HCT116 (cell line): ENCODE measurements at regions not wholly inside any gene's neighbourhood (a gene's known extent, or its start where the extent isn't known, plus 50 kb on each side); places are given as distances from the start of the nearest gene placed in this dataset.

Source experiments
- ATAC-seq: fragments of 200-7000 bp; cut with Tn5 transposase; 2 replicates; pipeline ENCODE4 v1.9.1; 2020; ENCODE audit warnings: mild to moderate bottlenecking, moderate library complexity
- BruUV-seq: library from RNA; stranded (reverse); fragments of 400-500 nt; replicated peaks from 2 replicates; lab custom pipeline; 2021; lab: Mats Ljungman, UMichigan
- CTCF ChIA-PET: fragments of 300-600 bp; sonication (Branson Sonifier 250); formaldehyde crosslinking; loops from one replicate; lab custom pipeline; 2021; ENCODE audit warnings: antibody characterized with exemption; lab: Charles Lee
- POLR2A ChIA-PET: fragments of 300-600, 350-600 bp; sonication (Branson Sonifier 250); formaldehyde crosslinking; loops from one replicate; lab custom pipeline; 2021; ENCODE audit warnings: antibody characterized with exemption; lab: Charles Lee
- RAD21 ChIA-PET, 2 experiments: fragments of 300-600 bp; sonication (Branson Sonifier 250); formaldehyde crosslinking; loops; one replicate each; lab custom pipeline; 2023; ENCODE audit warnings: low total read pairs in 2 of 2; ENCODE audit not compliant: uncharacterized antibody in 2 of 2, unreplicated experiment in 2 of 2, low non-redundant PET in 1 of 2; lab: Charles Lee
- DNase-seq: peaks from one replicate; pipeline ENCODE4 v3.0.0-alpha.2; 2010; ENCODE audit warnings: low read depth, low spot score
- H2AFZ ChIP-seq: fragments of 200-600 bp; shearing (Covaris generic), sonication (generic); 2 replicates; pipeline ENCODE4 v1.6.1; 2017; ENCODE audit warnings: low read depth, mixed run types, mixed read lengths, antibody characterized with exemption, low read length; ENCODE audit not compliant: poor library complexity, severe bottlenecking
- H3K27ac ChIP-seq: 2 replicates; pipeline ENCODE4 v1.5.1; 2012; ENCODE audit warnings: low read depth, low read length
- H3K27me3 ChIP-seq: fragments of 200-600 bp; sonication (generic); 2 replicates; pipeline ENCODE4 v1.6.1; 2016; ENCODE audit warnings: mixed run types, low read length, mixed read lengths; ENCODE audit not compliant: insufficient read depth
- H3K36me3 ChIP-seq, 2 experiments: fragments of 200-500 bp in 1 of 2; fragments of 200-600 bp in 1 of 2; sonication (Bioruptor generic) in 1 of 2; sonication (generic) in 1 of 2; 2 replicates each; pipeline versions ENCODE4 v1.5.1 to v1.6.1; 2014 to 2016; ENCODE audit warnings: low read length in 2 of 2, inconsistent platforms in 1 of 2, mixed read lengths in 1 of 2, mixed run types in 1 of 2; ENCODE audit not compliant: insufficient read depth in 2 of 2, control insufficient read depth in 1 of 2
- H3K4me1 ChIP-seq, 2 experiments: fragments of 200-600 bp in 1 of 2; sonication (generic) in 1 of 2; 2 replicates each; pipeline versions ENCODE4 v1.5.1 to v1.6.1; 2012 to 2017; ENCODE audit warnings: low read length in 2 of 2, inconsistent platforms in 1 of 2, mild to moderate bottlenecking in 1 of 2, mixed read lengths in 1 of 2, mixed run types in 1 of 2, moderate library complexity in 1 of 2; ENCODE audit not compliant: insufficient read depth in 2 of 2, control insufficient read depth in 1 of 2
- H3K4me2 ChIP-seq: fragments of 200-600 bp; sonication (generic); 2 replicates; pipeline ENCODE4 v1.6.1; 2017; ENCODE audit warnings: mixed run types, low read length, mixed read lengths
- H3K4me3 ChIP-seq, 2 experiments: fragments of 200-600 bp in 1 of 2; sonication (generic) in 1 of 2; replicated peaks in 1 of 2; 2 replicates each; pipeline ENCODE4 v1.5.1; 2011 to 2016; ENCODE audit warnings: low read length in 2 of 2, control low read depth in 1 of 2, low read depth in 1 of 2, mild to moderate bottlenecking in 1 of 2, mixed read lengths in 1 of 2, mixed run types in 1 of 2
- H3K79me2 ChIP-seq: fragments of 200-600 bp; sonication (generic); 2 replicates; pipeline ENCODE4 v1.6.1; 2017; ENCODE audit warnings: mild to moderate bottlenecking, mixed run types, low read length, moderate library complexity, mixed read lengths; ENCODE audit not compliant: insufficient read depth
- H3K9ac ChIP-seq: fragments of 200-600 bp; sonication (generic); 2 replicates; pipeline ENCODE4 v1.6.1; 2016; ENCODE audit warnings: low read length, mixed read lengths
- H3K9me2 ChIP-seq: fragments of 200-600 bp; sonication (generic), shearing (Covaris generic); 2 replicates; pipeline ENCODE4 v1.6.1; 2017; ENCODE audit warnings: mixed run types, mild to moderate bottlenecking, moderate library complexity; ENCODE audit not compliant: insufficient read depth
- H3K9me3 ChIP-seq, 2 experiments: fragments of 200-500 bp in 1 of 2; fragments of 200-600 bp in 1 of 2; sonication (Bioruptor generic) in 1 of 2; sonication (generic) in 1 of 2; 2 replicates each; pipeline ENCODE4 v1.6.1; 2014 to 2017; ENCODE audit warnings: low read length in 2 of 2, mixed read lengths in 2 of 2, inconsistent platforms in 1 of 2, low read depth in 1 of 2, mild to moderate bottlenecking in 1 of 2, mixed run types in 1 of 2, moderate library complexity in 1 of 2; ENCODE audit not compliant: control insufficient read depth in 1 of 2, insufficient read depth in 1 of 2
- H4K20me1 ChIP-seq: fragments of 200-600 bp; sonication (generic), shearing (Covaris generic); 2 replicates; pipeline ENCODE4 v1.6.1; 2017; ENCODE audit warnings: mixed run types, mild to moderate bottlenecking, moderate library complexity; ENCODE audit not compliant: insufficient read depth
- EGR1 ChIP-seq: IDR thresholded peaks from 2 replicates; pipeline ENCODE4 v1.6.1; 2012; ENCODE audit warnings: low read depth
- JUND ChIP-seq: IDR thresholded peaks from 2 replicates; pipeline ENCODE4 v1.6.1; 2012
- POLR2AphosphoS5 ChIP-seq: IDR thresholded peaks from 2 replicates; pipeline ENCODE4 v1.6.1; 2011; ENCODE audit warnings: mild to moderate bottlenecking, low read depth, low read length, moderate library complexity
- RAD21 ChIP-seq: IDR thresholded peaks from 2 replicates; pipeline ENCODE4 v1.6.1; 2012; ENCODE audit warnings: low read depth, mild to moderate bottlenecking
- intact Hi-C: fragments of 100-400 bp; cut with micrococcal nuclease; formaldehyde crosslinking; loops from 2 replicates; pipeline ENCODE4 v1.10.0; 2022
- TF ChIP-seq, protein P1 (sequence below): IDR thresholded peaks from 2 replicates; pipeline ENCODE4 v1.6.1; 2012; ENCODE audit warnings: low read depth
- TF ChIP-seq, protein P2 (sequence below), 3 experiments: fragments of 200-600 bp in 1 of 3; sonication (generic) in 1 of 3; IDR thresholded peaks in 2 of 3; conservative IDR thresholded peaks in 1 of 3; 2 replicates each; pipeline ENCODE4 v1.5.1; 2012 to 2017; ENCODE audit warnings: low read depth in 2 of 3, low read length in 2 of 3, antibody characterized with exemption in 1 of 3, borderline replicate concordance in 1 of 3, control low read depth in 1 of 3, mild to moderate bottlenecking in 1 of 3, mixed read lengths in 1 of 3, mixed run types in 1 of 3, moderate library complexity in 1 of 3; ENCODE audit not compliant: insufficient read depth in 1 of 3
- TF ChIP-seq, protein P3 (sequence below): IDR thresholded peaks from 2 replicates; pipeline ENCODE4 v1.6.1; 2011; ENCODE audit warnings: mild to moderate bottlenecking, low read length, moderate library complexity; ENCODE audit not compliant: insufficient replicate concordance; ENCODE audit errors: extremely low read depth

DNA sequence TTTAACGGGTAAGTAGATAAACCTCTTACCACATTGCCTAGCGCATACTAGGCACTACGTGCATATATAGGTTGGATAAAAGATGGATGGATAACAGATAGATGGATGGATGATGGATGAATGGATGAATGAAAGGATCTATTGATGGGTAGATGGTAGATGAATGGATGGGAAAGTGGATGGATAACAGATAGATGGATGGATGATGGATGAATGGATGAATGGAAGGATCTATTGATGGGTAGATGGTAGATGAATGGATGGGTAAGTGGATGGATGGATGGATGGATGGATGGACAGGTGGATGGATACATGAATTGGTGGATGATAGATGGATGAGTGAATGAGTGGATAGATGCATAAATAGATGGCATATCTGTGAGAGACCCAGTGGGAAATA is 555.0 kb downstream of the MN1 start:
- Histone ChIP-seq H3K27me3 (peaks cover 20% of the 10 kb centered on the region; the same call in 1 of the 2 replicates), H2AFZ (no peak overlapping the region), H3K27ac (no peak overlapping the region), H4K20me1 (no peaks in the 10 kb centered on the region), H3K4me1 (no peaks in the 10 kb centered on the region), H3K79me2 (no peaks in the 10 kb centered on the region), H3K36me3 (no peaks in the 10 kb centered on the region), H3K9ac (no peak overlapping the region), H3K9me2 (no peaks in the 10 kb centered on the region), H3K9me3 (no peaks in the 10 kb centered on the region), H3K4me3 (no peak overlapping the region), H3K4me2 (no peak overlapping the region)
- ChIA-PET CTCF (no interaction called here), RAD21 (no interaction called here), POLR2A (no interaction called here)
- no TSS peak for BruUV-seq
- DNase-seq (no peak), ATAC-seq (no peak)
- intact Hi-C loops, result no loop called here
- TF ChIP-seq, protein P1, sequence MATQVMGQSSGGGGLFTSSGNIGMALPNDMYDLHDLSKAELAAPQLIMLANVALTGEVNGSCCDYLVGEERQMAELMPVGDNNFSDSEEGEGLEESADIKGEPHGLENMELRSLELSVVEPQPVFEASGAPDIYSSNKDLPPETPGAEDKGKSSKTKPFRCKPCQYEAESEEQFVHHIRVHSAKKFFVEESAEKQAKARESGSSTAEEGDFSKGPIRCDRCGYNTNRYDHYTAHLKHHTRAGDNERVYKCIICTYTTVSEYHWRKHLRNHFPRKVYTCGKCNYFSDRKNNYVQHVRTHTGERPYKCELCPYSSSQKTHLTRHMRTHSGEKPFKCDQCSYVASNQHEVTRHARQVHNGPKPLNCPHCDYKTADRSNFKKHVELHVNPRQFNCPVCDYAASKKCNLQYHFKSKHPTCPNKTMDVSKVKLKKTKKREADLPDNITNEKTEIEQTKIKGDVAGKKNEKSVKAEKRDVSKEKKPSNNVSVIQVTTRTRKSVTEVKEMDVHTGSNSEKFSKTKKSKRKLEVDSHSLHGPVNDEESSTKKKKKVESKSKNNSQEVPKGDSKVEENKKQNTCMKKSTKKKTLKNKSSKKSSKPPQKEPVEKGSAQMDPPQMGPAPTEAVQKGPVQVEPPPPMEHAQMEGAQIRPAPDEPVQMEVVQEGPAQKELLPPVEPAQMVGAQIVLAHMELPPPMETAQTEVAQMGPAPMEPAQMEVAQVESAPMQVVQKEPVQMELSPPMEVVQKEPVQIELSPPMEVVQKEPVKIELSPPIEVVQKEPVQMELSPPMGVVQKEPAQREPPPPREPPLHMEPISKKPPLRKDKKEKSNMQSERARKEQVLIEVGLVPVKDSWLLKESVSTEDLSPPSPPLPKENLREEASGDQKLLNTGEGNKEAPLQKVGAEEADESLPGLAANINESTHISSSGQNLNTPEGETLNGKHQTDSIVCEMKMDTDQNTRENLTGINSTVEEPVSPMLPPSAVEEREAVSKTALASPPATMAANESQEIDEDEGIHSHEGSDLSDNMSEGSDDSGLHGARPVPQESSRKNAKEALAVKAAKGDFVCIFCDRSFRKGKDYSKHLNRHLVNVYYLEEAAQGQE, result no peak
- no peak for TF ChIP-seq EGR1
- TF ChIP-seq, protein P2, sequence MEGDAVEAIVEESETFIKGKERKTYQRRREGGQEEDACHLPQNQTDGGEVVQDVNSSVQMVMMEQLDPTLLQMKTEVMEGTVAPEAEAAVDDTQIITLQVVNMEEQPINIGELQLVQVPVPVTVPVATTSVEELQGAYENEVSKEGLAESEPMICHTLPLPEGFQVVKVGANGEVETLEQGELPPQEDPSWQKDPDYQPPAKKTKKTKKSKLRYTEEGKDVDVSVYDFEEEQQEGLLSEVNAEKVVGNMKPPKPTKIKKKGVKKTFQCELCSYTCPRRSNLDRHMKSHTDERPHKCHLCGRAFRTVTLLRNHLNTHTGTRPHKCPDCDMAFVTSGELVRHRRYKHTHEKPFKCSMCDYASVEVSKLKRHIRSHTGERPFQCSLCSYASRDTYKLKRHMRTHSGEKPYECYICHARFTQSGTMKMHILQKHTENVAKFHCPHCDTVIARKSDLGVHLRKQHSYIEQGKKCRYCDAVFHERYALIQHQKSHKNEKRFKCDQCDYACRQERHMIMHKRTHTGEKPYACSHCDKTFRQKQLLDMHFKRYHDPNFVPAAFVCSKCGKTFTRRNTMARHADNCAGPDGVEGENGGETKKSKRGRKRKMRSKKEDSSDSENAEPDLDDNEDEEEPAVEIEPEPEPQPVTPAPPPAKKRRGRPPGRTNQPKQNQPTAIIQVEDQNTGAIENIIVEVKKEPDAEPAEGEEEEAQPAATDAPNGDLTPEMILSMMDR (IDR thresholded peaks at IDR 0.05 in 2 of 3, conservative IDR thresholded peaks at IDR 0.05 in 1 of 3; ENCODE audit: borderline replicate concordance in 1 of 3, insufficient read depth in 1 of 3, low read depth in 2 of 3, low read length in 2 of 3), result no peak
- no peak for TF ChIP-seq JUND
- TF ChIP-seq, protein P3, sequence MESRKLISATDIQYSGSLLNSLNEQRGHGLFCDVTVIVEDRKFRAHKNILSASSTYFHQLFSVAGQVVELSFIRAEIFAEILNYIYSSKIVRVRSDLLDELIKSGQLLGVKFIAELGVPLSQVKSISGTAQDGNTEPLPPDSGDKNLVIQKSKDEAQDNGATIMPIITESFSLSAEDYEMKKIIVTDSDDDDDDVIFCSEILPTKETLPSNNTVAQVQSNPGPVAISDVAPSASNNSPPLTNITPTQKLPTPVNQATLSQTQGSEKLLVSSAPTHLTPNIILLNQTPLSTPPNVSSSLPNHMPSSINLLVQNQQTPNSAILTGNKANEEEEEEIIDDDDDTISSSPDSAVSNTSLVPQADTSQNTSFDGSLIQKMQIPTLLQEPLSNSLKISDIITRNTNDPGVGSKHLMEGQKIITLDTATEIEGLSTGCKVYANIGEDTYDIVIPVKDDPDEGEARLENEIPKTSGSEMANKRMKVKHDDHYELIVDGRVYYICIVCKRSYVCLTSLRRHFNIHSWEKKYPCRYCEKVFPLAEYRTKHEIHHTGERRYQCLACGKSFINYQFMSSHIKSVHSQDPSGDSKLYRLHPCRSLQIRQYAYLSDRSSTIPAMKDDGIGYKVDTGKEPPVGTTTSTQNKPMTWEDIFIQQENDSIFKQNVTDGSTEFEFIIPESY, result no peak
- TF ChIP-seq RAD21, result no peak
- TF ChIP-seq POLR2AphosphoS5, result no peak
